H1 (cell line): ENCODE measurements at regions not wholly inside any gene's neighbourhood (a gene's known extent, or its start where the extent isn't known, plus 50 kb on each side); places are given as distances from the start of the nearest gene placed in this dataset.

Source experiments
- CTCF ChIA-PET: fragments of 300-600 bp; sonication (Branson Sonifier 250); formaldehyde crosslinking; loops from one replicate; lab custom pipeline; 2021; ENCODE audit not compliant: partially characterized antibody; lab: Charles Lee
- POLR2A ChIA-PET: fragments of 300-600 bp; sonication (Branson Sonifier 250); formaldehyde crosslinking; loops from one replicate; lab custom pipeline; 2021; ENCODE audit warnings: inconsistent platforms; ENCODE audit not compliant: partially characterized antibody; lab: Charles Lee
- DNase-seq, 2 experiments: peaks; one replicate each; pipeline versions ENCODE4 v3.0.0 to v3.0.0-alpha.2; 2010 to 2022; ENCODE audit warnings: low spot score in 2 of 2, low read depth in 1 of 2, mixed read lengths in 1 of 2
- FAIRE-seq: peaks from 2 replicates; lab custom pipeline; 2011; peaks lifted over from hg19 to GRCh38; lab: Jason Lieb, UNC
- H2AFZ ChIP-seq: 2 replicates; pipeline ENCODE4 v1.8.1; 2012; ENCODE audit warnings: low read length, inconsistent platforms
- H2AK5ac ChIP-seq: 2 replicates; pipeline ENCODE4 v1.6.1; 2013; ENCODE audit warnings: low read depth, low read length
- H2BK120ac ChIP-seq: replicated peaks from 2 replicates; pipeline ENCODE3; 2013; ENCODE audit warnings: low read depth, low read length, inconsistent platforms
- H2BK12ac ChIP-seq: 2 replicates; pipeline ENCODE4 v1.6.1; 2013; ENCODE audit warnings: low read depth, low read length
- H2BK15ac ChIP-seq: 2 replicates; pipeline ENCODE4 v1.6.1; 2013; ENCODE audit warnings: low read length
- H2BK20ac ChIP-seq: 2 replicates; pipeline ENCODE4 v1.6.1; 2013; ENCODE audit warnings: low read length
- H2BK5ac ChIP-seq: 2 replicates; pipeline ENCODE4 v1.6.1; 2013; ENCODE audit warnings: low read depth, low read length
- H3K14ac ChIP-seq: 2 replicates; pipeline ENCODE4 v1.6.1; 2013; ENCODE audit warnings: inconsistent platforms; ENCODE audit not compliant: insufficient read length
- H3K18ac ChIP-seq: 2 replicates; pipeline ENCODE4 v1.6.1; 2013; ENCODE audit warnings: low read length; ENCODE audit errors: extremely low read depth
- H3K23ac ChIP-seq: 2 replicates; pipeline ENCODE4 v1.6.1; 2013; ENCODE audit warnings: inconsistent platforms; ENCODE audit not compliant: insufficient read length
- H3K23me2 ChIP-seq: 2 replicates; pipeline ENCODE4 v1.6.1; 2013; ENCODE audit warnings: low read depth, low read length
- H3K27ac ChIP-seq: 2 replicates; pipeline ENCODE4 v1.6.1; 2011; ENCODE audit warnings: low read depth, low read length, inconsistent platforms
- H3K27me3 ChIP-seq, 4 experiments: replicated peaks in 1 of 4; 1 replicate in 1 of 4; 2 replicates in 3 of 4; pipeline versions ENCODE4 v1.6.1 to v1.8.1; 2011 to 2013; ENCODE audit warnings: low read length in 3 of 4, mild to moderate bottlenecking in 3 of 4, inconsistent platforms in 2 of 4, mixed read lengths in 2 of 4, moderate library complexity in 1 of 4; ENCODE audit not compliant: control insufficient read depth in 3 of 4, insufficient read depth in 3 of 4; ENCODE audit errors: extremely low read depth in 1 of 4
- H3K36me3 ChIP-seq, 4 experiments: 2 replicates each; pipeline versions ENCODE4 v1.6.1 to v1.8.1; 2011 to 2013; ENCODE audit warnings: mild to moderate bottlenecking in 4 of 4, low read length in 3 of 4, moderate library complexity in 2 of 4, control low read depth in 1 of 4, inconsistent platforms in 1 of 4; ENCODE audit not compliant: insufficient read depth in 4 of 4, control insufficient read depth in 2 of 4
- H3K4ac ChIP-seq: replicated peaks from 2 replicates; pipeline ENCODE3; 2013; ENCODE audit warnings: low read length, low read depth, mixed read lengths, inconsistent platforms; ENCODE audit not compliant: insufficient read length
- H3K4me1 ChIP-seq, 4 experiments: replicated peaks in 1 of 4; 1 replicate in 1 of 4; 2 replicates in 3 of 4; pipeline versions ENCODE4 v1.6.1 to v1.8.1; 2011 to 2013; ENCODE audit warnings: low read length in 3 of 4, inconsistent platforms in 2 of 4, mixed read lengths in 1 of 4; ENCODE audit not compliant: insufficient read depth in 4 of 4, control insufficient read depth in 3 of 4
- H3K4me2 ChIP-seq, 2 experiments: 2 replicates each; pipeline versions ENCODE4 v1.6.1 to v1.8.1; 2011 to 2013; ENCODE audit warnings: low read depth in 2 of 2, low read length in 2 of 2, control low read depth in 1 of 2, inconsistent platforms in 1 of 2, mild to moderate bottlenecking in 1 of 2; ENCODE audit not compliant: insufficient read depth in 1 of 2
- H3K4me3 ChIP-seq, 4 experiments: fragments of 200-600, 300-600 bp in 1 of 4; sonication (generic), shearing (Covaris generic), sonication (Bioruptor Twin) in 1 of 4; 2 replicates each; pipeline versions ENCODE4 v1.5.1 to v1.8.1; 2011 to 2016; ENCODE audit warnings: low read length in 4 of 4, low read depth in 3 of 4, control low read depth in 2 of 4, inconsistent platforms in 2 of 4, mild to moderate bottlenecking in 2 of 4, mixed read lengths in 1 of 4, moderate library complexity in 1 of 4; ENCODE audit not compliant: insufficient read depth in 2 of 4; ENCODE audit errors: extremely low read depth in 1 of 4
- H3K56ac ChIP-seq: replicated peaks from 2 replicates; pipeline ENCODE3; 2013; ENCODE audit warnings: low read depth, mild to moderate bottlenecking, mixed read lengths, low read length, inconsistent platforms; ENCODE audit not compliant: insufficient read length
- H3K79me1 ChIP-seq: 2 replicates; pipeline ENCODE4 v1.6.1; 2013; ENCODE audit warnings: low read depth, low read length, control low read depth
- H3K79me2 ChIP-seq, 2 experiments: 2 replicates each; pipeline versions ENCODE4 v1.6.1 to v1.8.1; 2012 to 2013; ENCODE audit warnings: low read length in 2 of 2, mild to moderate bottlenecking in 2 of 2, inconsistent platforms in 1 of 2; ENCODE audit not compliant: insufficient read depth in 2 of 2, control insufficient read depth in 1 of 2
- H3K9ac ChIP-seq, 4 experiments: replicated peaks in 1 of 4; 1 replicate in 1 of 4; 2 replicates in 3 of 4; pipeline versions ENCODE4 v1.6.1 to v1.8.1; 2011 to 2013; ENCODE audit warnings: low read depth in 3 of 4, low read length in 3 of 4, control low read depth in 2 of 4, mild to moderate bottlenecking in 2 of 4, moderate library complexity in 2 of 4, inconsistent platforms in 1 of 4; ENCODE audit errors: extremely low read depth in 1 of 4
- H3K9me3 ChIP-seq, 2 experiments: 2 replicates each; pipeline versions ENCODE4 v1.6.1 to v1.8.1; 2012 to 2013; ENCODE audit warnings: mild to moderate bottlenecking in 2 of 2, moderate library complexity in 2 of 2, control low read depth in 1 of 2, inconsistent platforms in 1 of 2, low read depth in 1 of 2, low read length in 1 of 2, mixed read lengths in 1 of 2; ENCODE audit not compliant: insufficient read depth in 2 of 2
- H4K20me1 ChIP-seq, 2 experiments: replicated peaks in 1 of 2; 2 replicates each; pipeline versions ENCODE3 to v1.8.1; 2011 to 2013; ENCODE audit warnings: inconsistent platforms in 2 of 2, low read length in 2 of 2, mild to moderate bottlenecking in 1 of 2; ENCODE audit not compliant: insufficient read depth in 2 of 2, control insufficient read depth in 1 of 2
- H4K5ac ChIP-seq: 2 replicates; pipeline ENCODE4 v1.6.1; 2013; ENCODE audit warnings: low read length, low read depth, mixed read lengths, inconsistent platforms; ENCODE audit not compliant: insufficient read length
- H4K8ac ChIP-seq: 2 replicates; pipeline ENCODE4 v1.8.0; 2013; ENCODE audit warnings: mild to moderate bottlenecking, moderate library complexity, low read length, inconsistent platforms; ENCODE audit not compliant: insufficient read depth; ENCODE audit errors: extremely low read depth
- H4K91ac ChIP-seq: replicated peaks from 2 replicates; pipeline ENCODE3; 2013; ENCODE audit warnings: low read length, mixed read lengths, inconsistent platforms; ENCODE audit not compliant: insufficient read length
- EGR1 ChIP-seq: IDR thresholded peaks from 2 replicates; pipeline ENCODE4 v1.6.1; 2011; ENCODE audit warnings: low read depth, low read length, borderline replicate concordance
- RAD21 ChIP-seq, 2 experiments: IDR thresholded peaks in 1 of 2; conservative IDR thresholded peaks in 1 of 2; 2 replicates each; pipeline ENCODE4 v1.6.1; 2011; ENCODE audit warnings: low read depth in 2 of 2, low read length in 2 of 2, improper control_type of control experiment in 1 of 2, inconsistent platforms in 1 of 2, mild to moderate bottlenecking in 1 of 2, moderate library complexity in 1 of 2
- WGBS, 2 experiments: shearing (Covaris generic) in 1 of 2; methylation state at CpG; one replicate each; pipeline versions ENCODE4 v1.1.6 to v1.1.7; 2013 to 2015; ENCODE audit warnings: low lambda C conversion rate in 2 of 2, mixed read lengths in 2 of 2, inconsistent platforms in 1 of 2, low coverage in 1 of 2, missing lambda C conversion rate in 1 of 2; ENCODE audit not compliant: insufficient replicate concordance in 2 of 2, insufficient coverage in 1 of 2, insufficient read length in 1 of 2; ENCODE audit errors: extremely low coverage in 1 of 2, missing lambda C conversion rate in 1 of 2; 5-methylcytosine and 5-hydroxymethylcytosine counted together

GRCh38 chr9:135345775-135346433 is 133.7 kb upstream of the PPP1R26 start:
- H3K18ac ChIP-seq, result no peak overlapping the region; the same call in 1 of the 2 replicates
- 88% methylated on average over 22 of the region's 23 CpGs; no CpG with 5 or more reads in 1 of the 2 experiments for WGBS, 2 experiments
- H2BK12ac ChIP-seq, result 0 out of 2 replicates have a peak overlapping the region, but pooled peaks have one; percentile 84
- no peak overlapping the region; the same call in 1 of the 2 replicates for H2BK5ac ChIP-seq
- FAIRE-seq, result no peak
- H4K8ac ChIP-seq, result 0 out of 2 replicates have a peak overlapping the region, but pooled peaks have one; percentile 6
- no peaks in the 10 kb centered on the region for H3K79me1 ChIP-seq
- no peak overlapping the region for H4K91ac ChIP-seq
- no peak overlapping the region for H3K23ac ChIP-seq
- ChIA-PET CTCF (interaction anchor here (0.9 to 9.5 kb wide), 15 partner anchors 11 to 264 kb away, joined by 3 to 74 read pairs (median 4); no protein-coding TSS in a partner anchor), POLR2A (no interaction called here)
- H3K27ac ChIP-seq, result no peak overlapping the region
- H3K4me3 ChIP-seq, result no peak overlapping the region
- no peak overlapping the region for H2BK120ac ChIP-seq
- no peak overlapping the region for H3K56ac ChIP-seq
- no peak overlapping the region; the same call in 1 of the 2 replicates for H2AK5ac ChIP-seq
- H3K14ac ChIP-seq, result no peak overlapping the region
- H3K27me3 ChIP-seq, result no peaks in the 10 kb centered on the region
- no peak for DNase-seq
- no peaks in the 10 kb centered on the region for H3K36me3 ChIP-seq
- H3K9ac ChIP-seq, result no peak overlapping the region
- H2BK20ac ChIP-seq, result peak overlapping the region; percentile 82; the same call in 1 of the 2 replicates
- no peak overlapping the region for H3K4ac ChIP-seq
- TF ChIP-seq RAD21 (IDR thresholded peaks at IDR 0.05 in 1 of 2, conservative IDR thresholded peaks at IDR 0.05 in 1 of 2; ENCODE audit: low read depth in 2 of 2, low read length in 2 of 2), result no peak
- TF ChIP-seq EGR1, result no peak
- H4K20me1 ChIP-seq, result no peaks in the 10 kb centered on the region
- no peaks in the 10 kb centered on the region for H3K23me2 ChIP-seq
- H3K79me2 ChIP-seq, result no peaks in the 10 kb centered on the region
- no peak overlapping the region for H4K5ac ChIP-seq
- no peak overlapping the region for H3K4me2 ChIP-seq
- H3K4me1 ChIP-seq, result peaks cover 0 to 16% (median 8%) of the 10 kb centered on the region in 4 experiments; a peak in 6 of 7 replicates
- no peak overlapping the region for H2AFZ ChIP-seq
- no peak overlapping the region for H2BK15ac ChIP-seq
- H3K9me3 ChIP-seq, result no peaks in the 10 kb centered on the region
